ENCODE measurements at regions not wholly inside any gene's neighbourhood (a gene's known extent, or its start where the extent isn't known, plus 50 kb on each side); places are given as distances from the start of the nearest gene placed in this dataset.

GRCh38 chr2:18176679-18177215 lies 298.3 kb downstream of the KCNS3 start:
- Histone ChIP-seq H3K9me3 (ENCODE audit: low read length) (no peaks in the 10 kb centered on the region), H3K4me3 (ENCODE audit: low read depth, low read length, poor library complexity, severe bottlenecking) (no peak overlapping the region), H3K27me3 (ENCODE audit: insufficient read depth, low read length) (no peaks in the 10 kb centered on the region), H3K27ac (ENCODE audit: low read depth, low read length, poor library complexity, severe bottlenecking) (no peak overlapping the region), H2AFZ (ENCODE audit: low read length) (no peak overlapping the region), H3K9me2 (ENCODE audit: low read depth, low read length) (no peaks in the 10 kb centered on the region), H3F3A (ENCODE audit: insufficient read depth, low read length) (no peaks in the 10 kb centered on the region), H3K9ac (ENCODE audit: low read length) (no peak overlapping the region), H3K4me2 (ENCODE audit: low read length) (no peak overlapping the region), H4K20me1 (ENCODE audit: insufficient read depth, low read length) (no peaks in the 10 kb centered on the region), H3K36me3 (ENCODE audit: insufficient read depth, low read length) (no peaks in the 10 kb centered on the region), H3K79me2 (ENCODE audit: insufficient read depth, low read length) (no peaks in the 10 kb centered on the region), H3K4me1 (ENCODE audit: insufficient read depth, low read length, severe bottlenecking) (no peaks in the 10 kb centered on the region)
- TF ChIP-seq EZH2 (IDR thresholded peaks at IDR 0.05; ENCODE audit: borderline replicate concordance, low read length): no peak
- TF ChIP-seq, protein P1, sequence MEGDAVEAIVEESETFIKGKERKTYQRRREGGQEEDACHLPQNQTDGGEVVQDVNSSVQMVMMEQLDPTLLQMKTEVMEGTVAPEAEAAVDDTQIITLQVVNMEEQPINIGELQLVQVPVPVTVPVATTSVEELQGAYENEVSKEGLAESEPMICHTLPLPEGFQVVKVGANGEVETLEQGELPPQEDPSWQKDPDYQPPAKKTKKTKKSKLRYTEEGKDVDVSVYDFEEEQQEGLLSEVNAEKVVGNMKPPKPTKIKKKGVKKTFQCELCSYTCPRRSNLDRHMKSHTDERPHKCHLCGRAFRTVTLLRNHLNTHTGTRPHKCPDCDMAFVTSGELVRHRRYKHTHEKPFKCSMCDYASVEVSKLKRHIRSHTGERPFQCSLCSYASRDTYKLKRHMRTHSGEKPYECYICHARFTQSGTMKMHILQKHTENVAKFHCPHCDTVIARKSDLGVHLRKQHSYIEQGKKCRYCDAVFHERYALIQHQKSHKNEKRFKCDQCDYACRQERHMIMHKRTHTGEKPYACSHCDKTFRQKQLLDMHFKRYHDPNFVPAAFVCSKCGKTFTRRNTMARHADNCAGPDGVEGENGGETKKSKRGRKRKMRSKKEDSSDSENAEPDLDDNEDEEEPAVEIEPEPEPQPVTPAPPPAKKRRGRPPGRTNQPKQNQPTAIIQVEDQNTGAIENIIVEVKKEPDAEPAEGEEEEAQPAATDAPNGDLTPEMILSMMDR (IDR thresholded peaks at IDR 0.05; ENCODE audit: low read length): no peak

DNA sequence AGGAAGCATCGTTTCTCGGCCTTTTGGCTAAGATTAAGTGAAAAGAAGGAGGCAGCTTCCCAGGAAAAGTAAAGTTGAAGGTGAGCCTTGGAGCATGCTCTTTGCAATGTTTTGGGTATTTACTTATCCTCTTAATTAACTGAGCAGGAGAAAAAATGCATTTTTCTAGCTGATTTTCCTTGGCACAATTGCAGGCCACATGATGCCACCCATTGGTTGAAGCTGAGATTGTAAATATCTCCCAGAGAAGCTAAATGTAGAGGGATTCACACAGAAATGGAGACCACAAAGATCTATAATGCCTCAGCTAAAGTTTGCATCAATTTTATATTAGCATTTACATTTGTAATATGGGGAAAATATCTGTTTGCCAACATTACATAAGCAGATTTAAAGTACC lies 294.1 kb downstream of the KCNS3 start:
- no peaks in the 10 kb centered on the region for H4K20me1 ChIP-seq (ENCODE audit: insufficient read depth, low read length)
- no peak overlapping the region for H3K4me2 ChIP-seq (ENCODE audit: low read length)
- H3K27me3 ChIP-seq (ENCODE audit: insufficient read depth, low read length): no peaks in the 10 kb centered on the region
- H3K4me3 ChIP-seq (ENCODE audit: low read depth, low read length, poor library complexity, severe bottlenecking): no peak overlapping the region
- no peak overlapping the region for H3K9ac ChIP-seq (ENCODE audit: low read length)
- no peaks in the 10 kb centered on the region for H3K79me2 ChIP-seq (ENCODE audit: insufficient read depth, low read length)
- H3K9me3 ChIP-seq (ENCODE audit: low read length): no peaks in the 10 kb centered on the region
- no peak overlapping the region for H2AFZ ChIP-seq (ENCODE audit: low read length)
- H3K36me3 ChIP-seq (ENCODE audit: insufficient read depth, low read length): no peaks in the 10 kb centered on the region
- no peak for TF ChIP-seq EZH2 (IDR thresholded peaks at IDR 0.05; ENCODE audit: borderline replicate concordance, low read length)
- TF ChIP-seq, protein P1 (IDR thresholded peaks at IDR 0.05; ENCODE audit: low read length): no peak
- H3K9me2 ChIP-seq (ENCODE audit: low read depth, low read length): no peaks in the 10 kb centered on the region
- no peaks in the 10 kb centered on the region for H3K4me1 ChIP-seq (ENCODE audit: insufficient read depth, low read length, severe bottlenecking)
- no peak overlapping the region for H3K27ac ChIP-seq (ENCODE audit: low read depth, low read length, poor library complexity, severe bottlenecking)
- no peaks in the 10 kb centered on the region for H3F3A ChIP-seq (ENCODE audit: insufficient read depth, low read length)

GRCh38 chr2:18171191-18172139 lies 293.0 kb downstream of the KCNS3 start:
- Histone ChIP-seq H3K79me2 (ENCODE audit: insufficient read depth, low read length) (no peaks in the 10 kb centered on the region), H2AFZ (ENCODE audit: low read length) (no peak overlapping the region), H3K27ac (ENCODE audit: low read depth, low read length, poor library complexity, severe bottlenecking) (no peak overlapping the region), H4K20me1 (ENCODE audit: insufficient read depth, low read length) (no peaks in the 10 kb centered on the region), H3K4me3 (ENCODE audit: low read depth, low read length, poor library complexity, severe bottlenecking) (no peak overlapping the region), H3K36me3 (ENCODE audit: insufficient read depth, low read length) (no peaks in the 10 kb centered on the region), H3K9ac (ENCODE audit: low read length) (no peak overlapping the region), H3K9me3 (ENCODE audit: low read length) (no peaks in the 10 kb centered on the region), H3K27me3 (ENCODE audit: insufficient read depth, low read length) (no peaks in the 10 kb centered on the region), H3K4me1 (ENCODE audit: insufficient read depth, low read length, severe bottlenecking) (no peaks in the 10 kb centered on the region), H3F3A (ENCODE audit: insufficient read depth, low read length) (no peaks in the 10 kb centered on the region), H3K9me2 (ENCODE audit: low read depth, low read length) (no peaks in the 10 kb centered on the region), H3K4me2 (ENCODE audit: low read length) (no peak overlapping the region)
- TF ChIP-seq, protein P1 (IDR thresholded peaks at IDR 0.05; ENCODE audit: low read length): no peak
- no peak for TF ChIP-seq EZH2 (IDR thresholded peaks at IDR 0.05; ENCODE audit: borderline replicate concordance, low read length)
